ENCODE measurements at regions not wholly inside any gene's neighbourhood (a gene's known extent, or its start where the extent isn't known, plus 50 kb on each side); places are given as distances from the start of the nearest gene placed in this dataset.

DNA sequence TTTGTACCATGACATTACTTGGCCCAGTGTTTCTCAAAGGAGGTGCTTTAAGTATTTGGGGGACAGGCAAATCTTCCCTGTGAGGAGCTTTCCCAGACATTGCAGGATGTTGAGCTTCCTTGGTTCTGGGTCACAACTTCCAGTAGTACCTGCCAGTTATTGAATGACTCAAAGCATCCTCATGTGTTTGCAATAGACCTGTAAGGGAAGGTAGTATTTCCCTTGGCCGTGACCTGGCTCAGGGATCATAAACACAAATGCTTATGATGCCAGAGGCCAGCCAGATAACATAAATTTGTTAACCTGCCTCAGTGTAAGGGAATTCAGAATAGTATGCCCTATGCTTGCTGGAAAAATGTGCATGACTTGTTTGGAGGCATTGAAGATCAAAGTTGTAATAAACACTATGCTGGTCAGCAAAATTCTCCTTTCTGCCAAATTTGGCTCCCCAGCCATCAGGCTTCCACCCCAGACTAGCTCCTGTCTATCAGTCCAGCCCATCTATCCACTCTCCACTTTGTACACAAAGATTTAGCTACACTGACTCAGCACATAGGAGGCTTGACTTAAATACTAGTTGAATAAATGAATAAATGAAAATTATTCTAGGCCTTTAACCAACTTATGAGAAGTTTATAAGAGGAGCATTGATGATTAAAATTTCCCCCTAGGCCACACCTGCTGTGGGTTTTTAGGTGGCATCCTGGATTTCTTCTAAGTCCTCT is 102.0 kb upstream of the EFEMP1 start:
- Mint-ChIP-seq H3K27ac (no peak overlapping the region), H3K9me3 (ENCODE audit: insufficient read depth) (no peaks in the 10 kb centered on the region), H3K4me3 (no peak overlapping the region), H3K4me1 (no peaks in the 10 kb centered on the region), H3K27me3 (no peaks in the 10 kb centered on the region)
- no peaks in the 10 kb centered on the region for H3K79me2 ChIP-seq (ENCODE audit: control insufficient read depth, insufficient read depth, low read length)
- intact Hi-C loops (cut with micrococcal nuclease) = no loop called here
- ChIA-PET CTCF (no interaction called here), POLR2A (no interaction called here)
- H3K4me2 ChIP-seq (replicated peaks; ENCODE audit: low read depth, low read length, poor library complexity, severe bottlenecking) = no peak overlapping the region
- peaks cover 0 to 3% (median 0%) of the 10 kb centered on the region in 4 experiments for H3K27me3 ChIP-seq (replicated peaks in 1 of 4; ENCODE audit: control extremely low read depth in 1 of 4, control insufficient read depth in 3 of 4, insufficient read depth in 4 of 4, low read length in 3 of 4)
- TF ChIP-seq, protein P1, sequence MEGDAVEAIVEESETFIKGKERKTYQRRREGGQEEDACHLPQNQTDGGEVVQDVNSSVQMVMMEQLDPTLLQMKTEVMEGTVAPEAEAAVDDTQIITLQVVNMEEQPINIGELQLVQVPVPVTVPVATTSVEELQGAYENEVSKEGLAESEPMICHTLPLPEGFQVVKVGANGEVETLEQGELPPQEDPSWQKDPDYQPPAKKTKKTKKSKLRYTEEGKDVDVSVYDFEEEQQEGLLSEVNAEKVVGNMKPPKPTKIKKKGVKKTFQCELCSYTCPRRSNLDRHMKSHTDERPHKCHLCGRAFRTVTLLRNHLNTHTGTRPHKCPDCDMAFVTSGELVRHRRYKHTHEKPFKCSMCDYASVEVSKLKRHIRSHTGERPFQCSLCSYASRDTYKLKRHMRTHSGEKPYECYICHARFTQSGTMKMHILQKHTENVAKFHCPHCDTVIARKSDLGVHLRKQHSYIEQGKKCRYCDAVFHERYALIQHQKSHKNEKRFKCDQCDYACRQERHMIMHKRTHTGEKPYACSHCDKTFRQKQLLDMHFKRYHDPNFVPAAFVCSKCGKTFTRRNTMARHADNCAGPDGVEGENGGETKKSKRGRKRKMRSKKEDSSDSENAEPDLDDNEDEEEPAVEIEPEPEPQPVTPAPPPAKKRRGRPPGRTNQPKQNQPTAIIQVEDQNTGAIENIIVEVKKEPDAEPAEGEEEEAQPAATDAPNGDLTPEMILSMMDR (IDR thresholded peaks at IDR 0.05) = no peak
- no peaks in the 10 kb centered on the region for H3K9me3 ChIP-seq (ENCODE audit: control extremely low read depth in 1 of 3, control insufficient read depth in 2 of 3, insufficient read depth in 1 of 3, low read length in 2 of 3)
- WGBS (ENCODE audit: insufficient coverage) = 78% methylated on average over 1 of the region's 1 CpG
- no peaks in the 10 kb centered on the region for H3K36me3 ChIP-seq (replicated peaks in 1 of 2; ENCODE audit: control extremely low read depth in 1 of 2, control insufficient read depth in 1 of 2, extremely low read depth in 1 of 2, insufficient read depth in 2 of 2, low read length in 1 of 2)
- no peak overlapping the region for H3K9ac ChIP-seq (ENCODE audit: low read length)
- no peak overlapping the region for H2AFZ ChIP-seq (ENCODE audit: insufficient read depth, low read depth, low read length, poor library complexity, severe bottlenecking)
- no peak overlapping the region for H3K27ac ChIP-seq (ENCODE audit: low read length in 2 of 2)
- DNase-seq = no peak
- no peak for ATAC-seq (ENCODE audit: low read depth)
- no peak overlapping the region for H3K4me3 ChIP-seq (ENCODE audit: control extremely low read depth in 1 of 5, extremely low read depth in 1 of 5, insufficient read depth in 1 of 5, low read depth in 2 of 5, low read length in 4 of 5)
- no peaks in the 10 kb centered on the region for H4K20me1 ChIP-seq (ENCODE audit: control insufficient read depth, insufficient read depth, low read length, poor library complexity, severe bottlenecking)
- no peaks in the 10 kb centered on the region for H3K4me1 ChIP-seq (ENCODE audit: control insufficient read depth in 2 of 2, insufficient read depth in 2 of 2, low read length in 2 of 2)

DNA sequence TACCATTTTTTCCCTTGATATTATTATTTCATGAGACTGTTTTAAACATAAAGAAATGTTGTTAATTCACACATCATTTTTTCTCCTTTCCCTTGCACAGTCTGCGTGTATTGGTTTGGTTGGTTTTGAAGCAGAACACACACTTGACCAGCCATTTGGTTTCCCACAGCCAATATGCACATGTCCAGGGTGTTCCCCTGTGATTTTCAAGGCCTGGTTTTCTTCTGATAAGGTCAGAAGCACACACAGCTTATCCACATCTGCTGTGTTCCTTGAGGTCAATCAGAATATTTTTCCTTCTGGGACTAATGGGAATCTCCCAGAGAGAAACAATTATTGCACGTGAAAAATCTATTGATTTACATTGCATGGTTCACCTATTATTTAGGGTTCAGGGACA is 103.2 kb upstream of the EFEMP1 start:
- intact Hi-C loops (cut with micrococcal nuclease) = no loop called here
- ChIA-PET POLR2A (no interaction called here), CTCF (no interaction called here)
- H3K27ac Mint-ChIP-seq = no peak overlapping the region
- Histone ChIP-seq H3K79me2 (ENCODE audit: control insufficient read depth, insufficient read depth, low read length) (no peaks in the 10 kb centered on the region), H2AFZ (ENCODE audit: insufficient read depth, low read depth, low read length, poor library complexity, severe bottlenecking) (no peak overlapping the region), H3K9me3 (ENCODE audit: control extremely low read depth in 1 of 3, control insufficient read depth in 2 of 3, insufficient read depth in 1 of 3, low read length in 2 of 3) (no peaks in the 10 kb centered on the region), H3K4me2 (replicated peaks; ENCODE audit: low read depth, low read length, poor library complexity, severe bottlenecking) (no peak overlapping the region), H4K20me1 (ENCODE audit: control insufficient read depth, insufficient read depth, low read length, poor library complexity, severe bottlenecking) (no peaks in the 10 kb centered on the region), H3K27me3 (replicated peaks in 1 of 4; ENCODE audit: control extremely low read depth in 1 of 4, control insufficient read depth in 3 of 4, insufficient read depth in 4 of 4, low read length in 3 of 4) (no peaks in the 10 kb centered on the region), H3K36me3 (replicated peaks in 1 of 2; ENCODE audit: control extremely low read depth in 1 of 2, control insufficient read depth in 1 of 2, extremely low read depth in 1 of 2, insufficient read depth in 2 of 2, low read length in 1 of 2) (no peaks in the 10 kb centered on the region), H3K4me3 (ENCODE audit: control extremely low read depth in 1 of 5, extremely low read depth in 1 of 5, insufficient read depth in 1 of 5, low read depth in 2 of 5, low read length in 4 of 5) (no peak overlapping the region), H3K9ac (ENCODE audit: low read length) (no peak overlapping the region), H3K4me1 (ENCODE audit: control insufficient read depth in 2 of 2, insufficient read depth in 2 of 2, low read length in 2 of 2) (no peaks in the 10 kb centered on the region), H3K27ac (ENCODE audit: low read length in 2 of 2) (no peak overlapping the region)
- H3K4me3 Mint-ChIP-seq = no peak overlapping the region
- DNase-seq = no peak
- no peak for TF ChIP-seq EZH2 (IDR thresholded peaks at IDR 0.05; ENCODE audit: borderline replicate concordance, insufficient read depth, low read depth, low read length, poor library complexity, severe bottlenecking)
- TF ChIP-seq, protein P1 (IDR thresholded peaks at IDR 0.05) = no peak
- no peaks in the 10 kb centered on the region for H3K27me3 Mint-ChIP-seq
- no peaks in the 10 kb centered on the region for H3K9me3 Mint-ChIP-seq (ENCODE audit: insufficient read depth)
- H3K4me1 Mint-ChIP-seq = no peaks in the 10 kb centered on the region
- WGBS (ENCODE audit: insufficient coverage) = no CpG with 5 or more reads among the region's 2 CpGs
- no peak for ATAC-seq (ENCODE audit: low read depth)

Measured in B cell (primary cell).